HepG2 (cell line): ENCODE measurements at regions not wholly inside any gene's neighbourhood (a gene's known extent, or its start where the extent isn't known, plus 50 kb on each side); places are given as distances from the start of the nearest gene placed in this dataset.

Experiments used
- ATAC-seq: fragments of 200-7000 bp; cut with Tn5 transposase; 3 replicates; pipeline ENCODE4 v1.9.1; 2020; ENCODE audit warnings: mild to moderate bottlenecking, moderate library complexity
- BruUV-seq: library from RNA; stranded (reverse); fragments of 400-500 nt; replicated peaks from 2 replicates; lab custom pipeline; 2021; lab: Mats Ljungman, UMichigan
- CTCF ChIA-PET: fragments of 300-600 bp; formaldehyde crosslinking; extraction: SDS; loops from one replicate; lab custom pipeline; 2021; ENCODE audit warnings: low total read pairs, inconsistent platforms, low intra/inter-chr PET ratio; lab: Yijun Ruan, JAX
- POLR2A ChIA-PET: fragments of 350-600 bp; sonication (Branson Sonifier 250); formaldehyde crosslinking; loops from one replicate; lab custom pipeline; 2020; ENCODE audit warnings: antibody characterized with exemption, inconsistent platforms; lab: Yijun Ruan, JAX
- DNase-seq: peaks from one replicate; pipeline ENCODE4 v3.0.0-alpha.2; 2015; ENCODE audit warnings: low spot score
- FAIRE-seq: peaks from 3 replicates; lab custom pipeline; 2011; peaks lifted over from hg19 to GRCh38; lab: Jason Lieb, UNC
- H2AFZ ChIP-seq: one replicate; pipeline ENCODE4 v1.6.1; 2011; ENCODE audit warnings: low read length, inconsistent platforms
- H3K27ac ChIP-seq: fragments of 300-600 bp; 3 replicates; pipeline ENCODE4 v1.8.0; 2011; ENCODE audit warnings: mixed run types, mild to moderate bottlenecking, mixed read lengths, low read length, inconsistent platforms; ENCODE audit not compliant: insufficient read depth; ENCODE audit errors: extremely low read length
- H3K27me3 ChIP-seq, 2 experiments: fragments of 200-600 bp in 1 of 2; 2 replicates in 1 of 2; 3 replicates in 1 of 2; pipeline versions ENCODE4 v1.6.0 to v1.8.0; 2011; ENCODE audit warnings: low read length in 2 of 2, mild to moderate bottlenecking in 2 of 2, moderate library complexity in 2 of 2, inconsistent platforms in 1 of 2; ENCODE audit not compliant: insufficient read depth in 2 of 2, control insufficient read depth in 1 of 2
- H3K36me3 ChIP-seq, 2 experiments: fragments of 200-600 bp in 1 of 2; replicated peaks in 1 of 2; 2 replicates in 1 of 2; 3 replicates in 1 of 2; pipeline versions ENCODE4 v1.5.1 to v1.8.0; 2011; ENCODE audit warnings: low read length in 2 of 2, inconsistent platforms in 1 of 2; ENCODE audit not compliant: insufficient read depth in 2 of 2, control insufficient read depth in 1 of 2
- H3K4me1 ChIP-seq: 2 replicates; pipeline ENCODE4 v1.5.1; 2012; ENCODE audit warnings: low read length, inconsistent platforms; ENCODE audit not compliant: insufficient read depth
- H3K4me2 ChIP-seq: 2 replicates; pipeline ENCODE4 v1.6.0; 2011; ENCODE audit warnings: low read depth, low read length, inconsistent platforms
- H3K4me3 ChIP-seq, 3 experiments: fragments of 200-600 bp in 1 of 3; sonication (generic), shearing (Covaris generic) in 1 of 3; replicated peaks in 1 of 3; 2 replicates each; pipeline ENCODE4 v1.5.1; 2011 to 2016; ENCODE audit warnings: low read length in 3 of 3, inconsistent platforms in 2 of 3, low read depth in 2 of 3, mild to moderate bottlenecking in 2 of 3, control low read depth in 1 of 3, mixed read lengths in 1 of 3; ENCODE audit not compliant: insufficient read depth in 1 of 3
- H3K79me2 ChIP-seq: one replicate; pipeline ENCODE4 v1.6.1; 2011; ENCODE audit warnings: low read length, inconsistent platforms; ENCODE audit not compliant: insufficient read depth
- H3K9ac ChIP-seq: 2 replicates; pipeline ENCODE4 v1.6.0; 2011; ENCODE audit warnings: mild to moderate bottlenecking, low read depth, low read length, inconsistent platforms; ENCODE audit not compliant: insufficient read depth
- H3K9me3 ChIP-seq: 2 replicates; pipeline ENCODE4 v1.5.1; 2012; ENCODE audit warnings: mild to moderate bottlenecking, low read length
- H4K20me1 ChIP-seq: 2 replicates; pipeline ENCODE4 v1.6.0; 2011; ENCODE audit warnings: inconsistent platforms, mild to moderate bottlenecking, low read length, moderate library complexity; ENCODE audit not compliant: insufficient read depth
- CEBPG ChIP-seq: IDR thresholded peaks from 2 replicates; pipeline ENCODE4 v1.6.1; 2016
- JDP2 ChIP-seq: sonication (generic); formaldehyde crosslinking; IDR thresholded peaks from 2 replicates; pipeline ENCODE4 v1.8.1; 2022; ENCODE audit warnings: missing genetic modification reagents, borderline replicate concordance
- ZNF550 ChIP-seq: sonication (generic); formaldehyde crosslinking; IDR thresholded peaks from 2 replicates; pipeline ENCODE4 v1.4.0; 2020; ENCODE audit warnings: mild to moderate bottlenecking, missing genetic modification reagents, borderline replicate concordance
- WGBS: methylation state at CpG from one replicate; pipeline ENCODE4 v1.1.6; 2017; ENCODE audit warnings: low lambda C conversion rate; 5-methylcytosine and 5-hydroxymethylcytosine counted together
- in situ Hi-C: cut with HindIII; loops from 2 replicates; pipeline ENCODE4 v1.10.0; 2017; ENCODE audit warnings: low pct_unique_long_range_greater_than_20kb; ENCODE audit not compliant: extremely low pct_ligation_motif_present
- intact Hi-C: fragments of 100-400 bp; cut with micrococcal nuclease; formaldehyde crosslinking; loops from one replicate; pipeline ENCODE4 v1.10.0; 2022; ENCODE audit not compliant: unreplicated experiment
- TF ChIP-seq, protein P1 (sequence below): sonication (generic); formaldehyde crosslinking; IDR thresholded peaks from 2 replicates; pipeline ENCODE4 v1.9.0; 2021; ENCODE audit warnings: mild to moderate bottlenecking, missing genetic modification reagents
- TF ChIP-seq, protein P2 (sequence below): sonication (generic); formaldehyde crosslinking; IDR thresholded peaks from 2 replicates; pipeline ENCODE4 v1.4.0; 2020; ENCODE audit warnings: low read depth, missing genetic modification reagents
- TF ChIP-seq, protein P3 (sequence below): sonication (generic); formaldehyde crosslinking; IDR thresholded peaks from 2 replicates; pipeline ENCODE4 v1.8.0; 2022; ENCODE audit warnings: missing genetic modification reagents, mild to moderate bottlenecking, borderline replicate concordance
- TF ChIP-seq, protein P4 (sequence below): fragments of 450-650 bp; IDR thresholded peaks from 2 replicates; pipeline ENCODE4 v1.6.1; 2016

DNA sequence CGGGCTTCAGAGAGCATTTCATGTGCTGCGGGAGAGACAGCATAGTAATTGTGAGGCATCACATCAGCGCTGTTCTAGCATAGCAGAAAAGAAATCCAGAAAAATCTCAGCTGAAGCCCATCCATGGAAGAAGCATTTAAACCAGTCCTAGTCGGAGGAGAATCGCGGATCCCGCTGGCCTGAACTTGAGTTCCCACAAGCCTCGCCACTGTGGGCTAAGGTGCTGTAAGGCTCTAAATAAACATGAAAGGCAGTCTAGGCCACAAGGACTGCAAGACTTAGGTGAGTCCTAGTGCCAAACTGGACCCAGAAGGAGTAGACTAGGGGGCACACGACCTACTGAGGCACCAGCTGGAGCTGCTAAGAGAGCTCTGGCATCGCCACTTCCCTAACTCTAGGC is 1225.3 kb upstream of the CHAC2 start:
- ChIA-PET CTCF (no interaction called here), POLR2A (no interaction called here)
- BruUV-seq, result no TSS peak
- Histone ChIP-seq H3K27ac (no peak overlapping the region), H2AFZ (no peak overlapping the region), H3K9me3 (no peaks in the 10 kb centered on the region; the same call in none of the 2 replicates), H3K4me1 (no peaks in the 10 kb centered on the region), H3K36me3 (no peaks in the 10 kb centered on the region), H3K4me2 (no peak overlapping the region), H3K9ac (no peak overlapping the region), H3K79me2 (no peaks in the 10 kb centered on the region), H3K27me3 (no peaks in the 10 kb centered on the region), H3K4me3 (no peak overlapping the region), H4K20me1 (no peaks in the 10 kb centered on the region)
- DNase-seq, result no peak
- WGBS, result no CpG with 5 or more reads among the region's 10 CpGs
- ATAC-seq, result no peak
- intact Hi-C loops, result no loop called here
- TF ChIP-seq JDP2 (CRISPR knock-in tag) (no peak), ZNF550 (no peak), CEBPG (CRISPR knock-in tag) (no peak)
- TF ChIP-seq, protein P1, sequence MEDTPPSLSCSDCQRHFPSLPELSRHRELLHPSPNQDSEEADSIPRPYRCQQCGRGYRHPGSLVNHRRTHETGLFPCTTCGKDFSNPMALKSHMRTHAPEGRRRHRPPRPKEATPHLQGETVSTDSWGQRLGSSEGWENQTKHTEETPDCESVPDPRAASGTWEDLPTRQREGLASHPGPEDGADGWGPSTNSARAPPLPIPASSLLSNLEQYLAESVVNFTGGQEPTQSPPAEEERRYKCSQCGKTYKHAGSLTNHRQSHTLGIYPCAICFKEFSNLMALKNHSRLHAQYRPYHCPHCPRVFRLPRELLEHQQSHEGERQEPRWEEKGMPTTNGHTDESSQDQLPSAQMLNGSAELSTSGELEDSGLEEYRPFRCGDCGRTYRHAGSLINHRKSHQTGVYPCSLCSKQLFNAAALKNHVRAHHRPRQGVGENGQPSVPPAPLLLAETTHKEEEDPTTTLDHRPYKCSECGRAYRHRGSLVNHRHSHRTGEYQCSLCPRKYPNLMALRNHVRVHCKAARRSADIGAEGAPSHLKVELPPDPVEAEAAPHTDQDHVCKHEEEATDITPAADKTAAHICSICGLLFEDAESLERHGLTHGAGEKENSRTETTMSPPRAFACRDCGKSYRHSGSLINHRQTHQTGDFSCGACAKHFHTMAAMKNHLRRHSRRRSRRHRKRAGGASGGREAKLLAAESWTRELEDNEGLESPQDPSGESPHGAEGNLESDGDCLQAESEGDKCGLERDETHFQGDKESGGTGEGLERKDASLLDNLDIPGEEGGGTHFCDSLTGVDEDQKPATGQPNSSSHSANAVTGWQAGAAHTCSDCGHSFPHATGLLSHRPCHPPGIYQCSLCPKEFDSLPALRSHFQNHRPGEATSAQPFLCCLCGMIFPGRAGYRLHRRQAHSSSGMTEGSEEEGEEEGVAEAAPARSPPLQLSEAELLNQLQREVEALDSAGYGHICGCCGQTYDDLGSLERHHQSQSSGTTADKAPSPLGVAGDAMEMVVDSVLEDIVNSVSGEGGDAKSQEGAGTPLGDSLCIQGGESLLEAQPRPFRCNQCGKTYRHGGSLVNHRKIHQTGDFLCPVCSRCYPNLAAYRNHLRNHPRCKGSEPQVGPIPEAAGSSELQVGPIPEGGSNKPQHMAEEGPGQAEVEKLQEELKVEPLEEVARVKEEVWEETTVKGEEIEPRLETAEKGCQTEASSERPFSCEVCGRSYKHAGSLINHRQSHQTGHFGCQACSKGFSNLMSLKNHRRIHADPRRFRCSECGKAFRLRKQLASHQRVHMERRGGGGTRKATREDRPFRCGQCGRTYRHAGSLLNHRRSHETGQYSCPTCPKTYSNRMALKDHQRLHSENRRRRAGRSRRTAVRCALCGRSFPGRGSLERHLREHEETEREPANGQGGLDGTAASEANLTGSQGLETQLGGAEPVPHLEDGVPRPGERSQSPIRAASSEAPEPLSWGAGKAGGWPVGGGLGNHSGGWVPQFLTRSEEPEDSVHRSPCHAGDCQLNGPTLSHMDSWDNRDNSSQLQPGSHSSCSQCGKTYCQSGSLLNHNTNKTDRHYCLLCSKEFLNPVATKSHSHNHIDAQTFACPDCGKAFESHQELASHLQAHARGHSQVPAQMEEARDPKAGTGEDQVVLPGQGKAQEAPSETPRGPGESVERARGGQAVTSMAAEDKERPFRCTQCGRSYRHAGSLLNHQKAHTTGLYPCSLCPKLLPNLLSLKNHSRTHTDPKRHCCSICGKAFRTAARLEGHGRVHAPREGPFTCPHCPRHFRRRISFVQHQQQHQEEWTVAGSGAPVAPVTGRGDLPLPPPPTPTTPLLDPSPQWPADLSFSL (CRISPR knock-in tag), result no peak
- TF ChIP-seq, protein P2, sequence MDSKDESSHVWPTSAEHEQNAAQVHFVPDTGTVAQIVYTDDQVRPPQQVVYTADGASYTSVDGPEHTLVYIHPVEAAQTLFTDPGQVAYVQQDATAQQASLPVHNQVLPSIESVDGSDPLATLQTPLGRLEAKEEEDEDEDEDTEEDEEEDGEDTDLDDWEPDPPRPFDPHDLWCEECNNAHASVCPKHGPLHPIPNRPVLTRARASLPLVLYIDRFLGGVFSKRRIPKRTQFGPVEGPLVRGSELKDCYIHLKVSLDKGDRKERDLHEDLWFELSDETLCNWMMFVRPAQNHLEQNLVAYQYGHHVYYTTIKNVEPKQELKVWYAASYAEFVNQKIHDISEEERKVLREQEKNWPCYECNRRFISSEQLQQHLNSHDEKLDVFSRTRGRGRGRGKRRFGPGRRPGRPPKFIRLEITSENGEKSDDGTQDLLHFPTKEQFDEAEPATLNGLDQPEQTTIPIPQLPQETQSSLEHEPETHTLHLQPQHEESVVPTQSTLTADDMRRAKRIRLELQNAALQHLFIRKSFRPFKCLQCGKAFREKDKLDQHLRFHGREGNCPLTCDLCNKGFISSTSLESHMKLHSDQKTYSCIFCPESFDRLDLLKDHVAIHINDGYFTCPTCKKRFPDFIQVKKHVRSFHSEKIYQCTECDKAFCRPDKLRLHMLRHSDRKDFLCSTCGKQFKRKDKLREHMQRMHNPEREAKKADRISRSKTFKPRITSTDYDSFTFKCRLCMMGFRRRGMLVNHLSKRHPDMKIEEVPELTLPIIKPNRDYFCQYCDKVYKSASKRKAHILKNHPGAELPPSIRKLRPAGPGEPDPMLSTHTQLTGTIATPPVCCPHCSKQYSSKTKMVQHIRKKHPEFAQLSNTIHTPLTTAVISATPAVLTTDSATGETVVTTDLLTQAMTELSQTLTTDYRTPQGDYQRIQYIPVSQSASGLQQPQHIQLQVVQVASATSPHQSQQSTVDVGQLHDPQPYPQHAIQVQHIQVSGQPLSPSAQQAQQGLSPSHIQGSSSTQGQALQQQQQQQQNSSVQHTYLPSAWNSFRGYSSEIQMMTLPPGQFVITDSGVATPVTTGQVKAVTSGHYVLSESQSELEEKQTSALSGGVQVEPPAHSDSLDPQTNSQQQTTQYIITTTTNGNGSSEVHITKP, result no peak
- TF ChIP-seq, protein P3, sequence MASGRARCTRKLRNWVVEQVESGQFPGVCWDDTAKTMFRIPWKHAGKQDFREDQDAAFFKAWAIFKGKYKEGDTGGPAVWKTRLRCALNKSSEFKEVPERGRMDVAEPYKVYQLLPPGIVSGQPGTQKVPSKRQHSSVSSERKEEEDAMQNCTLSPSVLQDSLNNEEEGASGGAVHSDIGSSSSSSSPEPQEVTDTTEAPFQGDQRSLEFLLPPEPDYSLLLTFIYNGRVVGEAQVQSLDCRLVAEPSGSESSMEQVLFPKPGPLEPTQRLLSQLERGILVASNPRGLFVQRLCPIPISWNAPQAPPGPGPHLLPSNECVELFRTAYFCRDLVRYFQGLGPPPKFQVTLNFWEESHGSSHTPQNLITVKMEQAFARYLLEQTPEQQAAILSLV (CRISPR knock-in tag), result no peak
- TF ChIP-seq, protein P4, sequence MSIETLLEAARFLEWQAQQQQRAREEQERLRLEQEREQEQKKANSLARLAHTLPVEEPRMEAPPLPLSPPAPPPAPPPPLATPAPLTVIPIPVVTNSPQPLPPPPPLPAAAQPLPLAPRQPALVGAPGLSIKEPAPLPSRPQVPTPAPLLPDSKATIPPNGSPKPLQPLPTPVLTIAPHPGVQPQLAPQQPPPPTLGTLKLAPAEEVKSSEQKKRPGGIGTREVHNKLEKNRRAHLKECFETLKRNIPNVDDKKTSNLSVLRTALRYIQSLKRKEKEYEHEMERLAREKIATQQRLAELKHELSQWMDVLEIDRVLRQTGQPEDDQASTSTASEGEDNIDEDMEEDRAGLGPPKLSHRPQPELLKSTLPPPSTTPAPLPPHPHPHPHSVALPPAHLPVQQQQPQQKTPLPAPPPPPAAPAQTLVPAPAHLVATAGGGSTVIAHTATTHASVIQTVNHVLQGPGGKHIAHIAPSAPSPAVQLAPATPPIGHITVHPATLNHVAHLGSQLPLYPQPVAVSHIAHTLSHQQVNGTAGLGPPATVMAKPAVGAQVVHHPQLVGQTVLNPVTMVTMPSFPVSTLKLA, result no peak
- no peak for FAIRE-seq
- in situ Hi-C loops, result no loop called here
